NT2/D1 (cell line): ENCODE measurements at regions not wholly inside any gene's neighbourhood (a gene's known extent, or its start where the extent isn't known, plus 50 kb on each side); places are given as distances from the start of the nearest gene placed in this dataset.
"Not testable (repeated sequence)": the region's sequence is repeated elsewhere in the genome, so short reads cannot be mapped to it uniquely, and the experiment has no call there.

Experiments used
- DNase-seq: peaks from one replicate; pipeline ENCODE4 v3.0.0-alpha.2; 2011; ENCODE audit warnings: low read depth, low spot score
- H3K27me3 ChIP-seq: 2 replicates; pipeline ENCODE4 v1.6.0; 2011; ENCODE audit warnings: mild to moderate bottlenecking; ENCODE audit not compliant: insufficient read length, insufficient read depth
- H3K36me3 ChIP-seq: 2 replicates; pipeline ENCODE4 v1.6.1; 2011; ENCODE audit warnings: mild to moderate bottlenecking, low read length, mixed read lengths; ENCODE audit not compliant: insufficient read depth, insufficient read length
- H3K4me1 ChIP-seq: 2 replicates; pipeline ENCODE4 v1.5.1; 2011; ENCODE audit not compliant: insufficient read depth, insufficient read length
- H3K4me3 ChIP-seq: 2 replicates; pipeline ENCODE4 v1.5.1; 2011; ENCODE audit warnings: low read depth; ENCODE audit not compliant: insufficient read length
- H3K9ac ChIP-seq: 2 replicates; pipeline ENCODE4 v1.6.0; 2011; ENCODE audit warnings: low read depth; ENCODE audit not compliant: insufficient read length
- H3K9me3 ChIP-seq: 2 replicates; pipeline ENCODE4 v1.5.1; 2011; ENCODE audit warnings: mild to moderate bottlenecking, low read length; ENCODE audit not compliant: insufficient read depth

DNA sequence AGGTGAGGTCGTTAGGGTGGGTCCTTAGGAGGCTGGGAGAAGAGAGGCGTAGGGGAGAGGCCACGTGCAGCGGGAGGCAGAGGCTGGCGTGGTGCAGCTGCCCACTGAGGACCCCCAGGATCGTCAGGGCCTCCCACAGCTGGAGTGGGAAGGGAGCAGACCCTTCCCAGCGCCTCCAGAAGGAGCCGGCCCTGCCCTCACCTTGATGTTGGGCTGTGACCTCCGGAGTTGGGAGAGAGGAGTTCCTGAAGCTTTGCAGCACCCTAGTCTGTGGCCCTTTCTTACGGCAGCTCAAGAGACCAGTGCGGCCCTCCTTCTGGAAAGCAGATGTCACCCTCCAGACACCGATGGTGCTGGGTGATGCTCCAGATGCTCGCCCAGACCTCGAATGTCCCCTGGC, 156.5 kb upstream of the ZNF469 start:
- H3K9me3 ChIP-seq, H3K36me3 ChIP-seq, H3K4me1 ChIP-seq: not testable (repeated sequence)

DNA sequence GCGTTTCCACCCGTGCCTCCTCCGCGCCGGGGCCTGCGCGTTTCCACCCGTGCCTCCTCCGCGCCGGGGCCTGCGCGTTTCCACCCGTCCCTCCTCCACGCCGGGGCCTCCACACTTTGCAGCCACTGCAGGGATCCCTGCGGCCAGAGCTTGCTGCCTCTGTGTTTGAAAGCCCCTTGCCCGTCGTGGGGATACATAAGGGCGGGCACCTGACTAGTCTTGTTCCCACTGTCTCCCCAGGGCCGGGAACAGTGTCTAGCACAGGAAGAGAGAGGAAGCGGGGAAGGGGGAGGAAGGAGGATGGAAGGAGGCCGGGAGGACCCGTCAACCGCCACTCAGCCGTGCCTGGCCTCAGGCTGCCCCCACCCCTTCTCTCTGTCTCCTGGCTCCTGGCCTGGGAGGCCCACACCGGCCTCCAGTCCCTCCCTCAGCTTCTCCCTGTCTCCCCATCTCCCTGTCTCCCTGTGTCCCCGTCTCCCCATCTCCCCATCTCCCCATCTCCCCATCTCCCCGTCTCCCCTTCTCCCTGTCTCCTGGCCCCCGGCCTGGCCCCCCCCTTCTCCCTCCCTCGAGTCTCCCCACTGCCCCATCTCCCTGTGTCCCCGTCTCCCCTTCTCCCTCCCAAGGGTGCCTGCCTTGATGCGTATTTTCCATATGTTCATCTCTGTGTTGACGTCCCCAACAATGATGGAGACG, 155.6 kb upstream of the ZNF469 start:
- H3K4me1 ChIP-seq, H3K36me3 ChIP-seq, DNase-seq, H3K9ac ChIP-seq, H3K4me3 ChIP-seq, H3K27me3 ChIP-seq, H3K9me3 ChIP-seq: not testable (repeated sequence)

More for the DNA sequence above, 156.5 kb upstream of the ZNF469 start:
- not testable (repeated sequence) for H3K9ac ChIP-seq, H3K27me3 ChIP-seq, DNase-seq, H3K4me3 ChIP-seq

DNA sequence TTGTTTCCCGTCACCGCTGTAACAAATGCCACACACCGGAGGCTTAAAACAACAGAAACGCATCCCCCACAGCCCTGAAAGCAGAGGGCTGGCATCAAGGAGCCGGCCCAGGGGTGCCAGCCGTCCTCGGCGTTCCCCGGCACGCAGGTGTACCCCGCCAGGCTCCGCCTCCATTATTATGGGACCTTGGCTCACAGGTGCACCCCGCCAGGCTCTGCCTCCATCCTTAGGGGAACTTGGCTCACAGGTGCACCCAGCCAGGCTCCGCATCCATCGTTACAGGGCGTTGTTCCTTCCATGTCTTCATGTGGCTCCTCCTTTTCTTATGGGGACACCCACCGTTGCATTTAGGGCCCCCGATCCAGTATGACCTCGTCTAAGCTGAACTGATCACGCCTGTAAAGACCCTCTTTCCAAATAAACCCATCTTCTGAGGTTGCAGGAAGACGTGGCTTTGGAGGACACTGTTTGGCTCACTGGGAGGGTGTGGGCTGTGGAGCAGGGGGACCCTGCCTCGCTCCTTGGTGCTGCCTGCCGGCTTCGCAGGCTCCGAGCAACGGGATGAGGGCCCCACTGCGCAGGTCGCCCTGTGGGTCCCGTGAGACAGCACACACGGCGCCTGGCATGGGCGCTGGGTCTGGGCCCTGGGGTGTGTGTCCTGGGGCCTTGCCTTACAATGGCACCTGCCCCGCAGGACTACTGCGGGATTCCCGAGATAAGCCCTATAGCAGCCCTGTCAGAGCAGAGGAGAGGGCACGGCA, 154.9 kb upstream of the ZNF469 start:
- not testable (repeated sequence) for H3K9me3 ChIP-seq, DNase-seq, H3K4me1 ChIP-seq, H3K36me3 ChIP-seq, H3K27me3 ChIP-seq, H3K9ac ChIP-seq, H3K4me3 ChIP-seq

DNA sequence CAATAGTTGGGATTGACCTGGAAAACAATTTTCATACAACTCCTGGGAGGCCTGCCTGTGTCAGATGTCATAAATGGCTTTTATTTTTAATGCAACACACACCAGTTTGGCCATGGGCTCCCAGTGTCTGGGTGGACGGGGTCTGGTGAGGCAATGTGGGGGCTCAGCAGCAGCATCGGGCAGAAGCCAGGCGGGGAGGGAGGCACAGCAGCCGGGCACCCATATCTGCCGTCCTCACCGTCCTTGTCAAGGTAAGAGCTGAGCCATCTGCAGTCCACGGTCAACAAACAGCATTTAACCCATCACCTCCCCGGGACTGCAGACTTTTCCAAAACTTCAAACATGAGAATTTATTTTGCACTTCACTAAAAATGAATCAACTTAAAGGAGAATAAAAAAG, 154.0 kb upstream of the ZNF469 start:
- H3K9me3 ChIP-seq, H3K27me3 ChIP-seq, H3K4me1 ChIP-seq, H3K4me3 ChIP-seq, H3K9ac ChIP-seq, H3K36me3 ChIP-seq, DNase-seq: not testable (repeated sequence)

DNA sequence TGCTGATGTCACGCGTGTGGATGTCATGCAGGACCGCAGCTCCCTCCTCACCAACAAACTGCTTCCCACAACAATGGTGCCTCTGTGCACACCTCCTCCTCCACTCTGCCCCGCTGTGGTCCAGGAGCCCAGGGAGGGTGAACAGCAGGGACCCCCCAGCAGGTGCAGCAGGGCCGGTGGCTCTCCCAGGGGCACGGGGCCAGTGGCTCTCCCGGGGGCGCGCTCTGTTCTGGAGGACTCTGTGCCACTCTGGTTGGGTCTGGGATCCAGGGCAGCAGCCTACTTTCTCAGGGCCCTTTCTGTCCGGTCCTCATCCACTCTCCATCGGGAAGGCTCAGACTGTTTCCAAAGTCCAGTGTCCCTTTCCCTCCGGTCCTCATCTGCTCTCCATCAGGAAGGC, 153.0 kb upstream of the ZNF469 start:
- DNase-seq, H3K4me3 ChIP-seq: not testable (repeated sequence)

DNA sequence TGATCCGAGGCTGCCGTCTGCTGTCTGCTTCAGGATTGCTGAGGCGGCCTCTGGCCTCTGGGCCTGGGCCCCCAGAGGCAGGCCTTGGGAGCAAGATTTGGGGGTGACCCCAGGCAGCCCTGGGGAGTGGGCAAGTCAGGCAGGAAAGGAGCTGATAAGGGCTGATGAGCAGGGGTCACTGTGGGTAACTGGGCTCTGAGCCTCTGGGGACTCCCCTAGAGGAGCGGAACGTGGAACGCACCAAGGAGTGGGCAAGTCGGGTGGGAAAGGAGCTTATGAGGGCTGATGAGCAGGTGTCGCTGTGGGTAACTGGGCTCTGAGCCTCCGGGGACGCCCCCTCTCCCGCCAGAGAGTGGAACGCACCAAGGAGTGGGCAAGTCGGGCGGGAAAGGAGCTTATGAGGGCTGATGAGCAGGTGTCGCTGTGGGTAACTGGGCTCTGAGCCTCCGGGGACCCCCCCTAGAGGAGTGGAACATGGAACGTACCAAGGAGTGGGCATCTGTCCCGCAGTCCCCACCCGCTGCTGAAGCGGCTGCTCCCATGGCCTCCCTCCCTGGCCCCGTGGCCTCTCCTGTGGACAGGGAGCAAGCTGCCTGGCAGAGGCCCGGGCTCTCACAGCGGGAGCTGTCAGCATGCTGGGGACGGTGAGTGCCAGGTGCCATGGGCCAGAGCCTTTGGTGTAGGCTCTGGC, 152.3 kb upstream of the ZNF469 start:
- H3K4me1 ChIP-seq, H3K9me3 ChIP-seq, H3K27me3 ChIP-seq, H3K4me3 ChIP-seq, H3K36me3 ChIP-seq, DNase-seq, H3K9ac ChIP-seq: not testable (repeated sequence)

More for the DNA sequence above, 153.0 kb upstream of the ZNF469 start:
- H3K36me3 ChIP-seq, H3K9ac ChIP-seq, H3K27me3 ChIP-seq, H3K9me3 ChIP-seq, H3K4me1 ChIP-seq: not testable (repeated sequence)

DNA sequence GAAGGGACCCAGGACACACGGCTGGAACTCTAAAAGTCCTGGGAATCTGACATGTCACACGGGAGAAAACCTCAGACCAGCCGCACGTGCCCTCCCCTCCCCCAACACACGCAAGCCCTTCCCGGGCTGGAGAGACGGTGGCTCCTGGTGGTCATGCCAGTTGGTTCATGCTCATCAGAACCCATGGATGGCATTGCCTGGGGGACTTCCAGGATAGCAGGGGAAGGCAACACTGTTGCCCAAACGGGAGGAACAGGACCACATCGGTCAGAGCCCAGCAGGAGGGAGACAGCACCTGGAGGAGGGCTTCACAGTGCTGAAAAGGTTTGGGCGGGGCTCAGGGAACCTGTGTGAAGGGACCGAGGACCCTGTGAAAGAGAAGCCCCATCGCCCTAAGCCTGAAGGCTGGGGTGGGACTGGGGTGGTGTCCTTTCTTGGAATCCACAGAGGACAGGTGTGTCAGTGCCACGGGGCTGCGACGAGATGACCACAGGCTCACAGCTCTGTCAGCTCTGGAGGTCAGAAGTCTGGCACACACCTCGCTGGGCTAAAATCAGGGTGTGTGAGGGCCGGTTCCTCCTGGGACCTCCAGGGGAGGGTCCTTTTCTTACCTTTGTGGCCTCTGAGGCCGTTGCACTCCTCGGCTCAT, 151.7 kb upstream of the ZNF469 start:
- not testable (repeated sequence) for H3K9me3 ChIP-seq, H3K9ac ChIP-seq, H3K36me3 ChIP-seq, H3K4me3 ChIP-seq, H3K4me1 ChIP-seq, H3K27me3 ChIP-seq, DNase-seq

DNA sequence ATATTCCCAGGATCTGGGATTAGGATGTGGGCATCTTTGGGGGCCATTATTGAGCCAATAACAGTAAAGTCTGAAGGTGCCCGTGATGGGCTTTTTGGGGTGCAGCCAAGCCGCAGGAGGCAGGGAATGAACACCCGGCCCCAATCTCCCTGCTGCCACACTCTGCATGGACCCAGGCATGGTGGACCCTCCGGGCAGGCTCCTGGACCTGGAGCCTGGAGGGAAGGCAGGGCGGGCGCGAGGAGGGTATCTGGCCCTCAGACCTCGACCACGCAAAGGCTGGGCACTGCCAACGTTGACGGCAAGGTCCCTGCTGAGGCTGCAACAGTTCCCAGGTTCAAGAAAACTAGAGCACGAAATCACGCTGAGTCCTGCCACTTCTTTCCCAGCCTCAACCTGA, 150.9 kb upstream of the ZNF469 start:
- not testable (repeated sequence) for H3K4me1 ChIP-seq, H3K36me3 ChIP-seq, DNase-seq, H3K4me3 ChIP-seq, H3K9me3 ChIP-seq, H3K9ac ChIP-seq, H3K27me3 ChIP-seq

DNA sequence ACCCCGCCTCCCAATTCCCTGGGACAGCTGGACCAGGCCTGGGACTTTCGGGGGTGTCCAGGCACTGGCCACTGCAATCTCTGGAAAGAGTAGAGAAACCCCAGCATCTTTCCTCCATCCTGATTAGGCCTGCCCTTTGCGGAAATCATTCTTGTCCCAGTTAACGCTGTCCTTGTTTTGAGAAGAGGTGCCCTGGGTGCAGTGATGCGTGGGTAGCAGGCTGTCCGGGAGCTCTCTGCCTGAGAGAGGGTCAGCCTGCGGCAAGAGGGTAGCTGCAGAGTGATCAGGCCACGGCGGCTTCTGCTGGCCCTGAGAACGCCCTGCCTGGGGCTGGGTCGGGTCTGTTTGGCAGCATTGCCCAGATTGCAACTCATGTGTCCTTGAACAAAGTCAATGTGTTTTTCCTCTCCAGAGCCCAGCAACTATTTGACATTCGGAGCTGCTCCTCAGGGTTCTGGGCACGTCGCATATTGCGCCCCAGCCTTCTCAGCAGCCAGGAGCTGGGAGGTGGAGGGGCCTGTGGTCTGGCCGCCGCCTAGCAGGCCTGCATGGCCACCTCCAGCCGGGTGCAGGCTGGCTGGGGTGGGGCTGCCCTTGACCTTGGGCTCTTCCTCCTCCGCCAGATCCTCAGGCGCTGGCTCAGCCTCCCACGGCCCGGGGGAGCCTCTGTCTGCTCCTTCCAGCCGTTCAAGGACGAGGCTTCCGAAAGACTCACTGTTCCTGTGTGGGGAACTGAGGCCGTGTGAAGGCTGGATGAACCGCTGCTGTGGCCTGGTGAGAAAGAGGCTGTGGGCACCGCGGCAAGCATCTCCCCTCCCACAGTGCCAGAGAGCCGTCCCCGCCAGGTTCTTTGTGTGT, 150.1 kb upstream of the ZNF469 start:
- not testable (repeated sequence) for H3K27me3 ChIP-seq, DNase-seq, H3K4me1 ChIP-seq

DNA sequence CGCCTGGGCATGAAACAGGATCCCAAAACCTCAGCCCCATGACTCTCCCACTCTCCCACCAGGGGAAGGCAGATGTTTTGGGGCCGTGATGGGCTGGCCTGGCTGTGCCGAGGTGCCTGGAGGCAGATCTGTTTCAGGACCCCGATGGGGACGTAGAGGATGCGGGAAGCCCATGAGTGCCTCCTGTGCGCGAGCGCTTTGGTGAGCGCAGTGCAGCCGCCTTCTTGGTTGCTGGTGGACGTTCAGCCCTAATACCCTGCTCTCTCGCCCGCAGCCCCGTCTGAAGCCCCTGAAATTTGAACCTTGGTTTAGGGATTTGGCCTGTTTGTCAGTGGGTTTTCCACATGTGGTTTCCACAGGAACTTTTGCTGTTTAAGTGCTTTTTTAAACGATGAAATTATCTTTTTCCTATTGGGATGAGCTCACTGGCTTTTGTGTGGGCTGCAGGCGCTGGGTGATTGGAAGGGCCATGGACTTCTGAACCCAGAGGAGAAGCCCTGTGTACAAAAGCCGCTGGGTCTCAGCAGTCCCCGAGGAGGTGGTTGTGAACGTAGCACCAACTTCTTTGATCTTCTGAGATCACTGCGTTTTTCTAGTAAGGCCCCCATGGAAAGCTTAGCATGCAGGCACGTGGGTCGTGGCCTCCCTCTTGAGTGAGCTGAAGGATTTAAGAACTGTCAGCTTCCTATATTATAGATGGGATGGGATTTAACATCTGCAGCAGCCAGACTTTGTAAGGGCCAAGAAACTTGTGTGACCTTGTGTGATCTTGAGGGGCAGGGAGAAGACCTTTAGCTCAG, 148.9 kb upstream of the ZNF469 start:
- H3K9ac ChIP-seq, H3K4me3 ChIP-seq, H3K9me3 ChIP-seq, H3K36me3 ChIP-seq, H3K27me3 ChIP-seq, DNase-seq, H3K4me1 ChIP-seq: not testable (repeated sequence)

More for the DNA sequence above, 150.1 kb upstream of the ZNF469 start:
- H3K9ac ChIP-seq, H3K36me3 ChIP-seq, H3K9me3 ChIP-seq, H3K4me3 ChIP-seq: not testable (repeated sequence)
